Bronchial epithelial cell (primary cell): ENCODE measurements at regions not wholly inside any gene's neighbourhood (a gene's known extent, or its start where the extent isn't known, plus 50 kb on each side); places are given as distances from the start of the nearest gene placed in this dataset.

ENCODE experiments used
- DNase-seq: peaks from one replicate; pipeline ENCODE4 v3.0.0-alpha.2; 2010; ENCODE audit warnings: low read depth
- FAIRE-seq: peaks from 2 replicates; lab custom pipeline; 2011; peaks lifted over from hg19 to GRCh38; lab: Jason Lieb, UNC
- H3K27me3 ChIP-seq: 2 replicates; pipeline ENCODE4 v1.5.1; 2011; ENCODE audit warnings: low read length; ENCODE audit not compliant: control insufficient read depth, insufficient read depth
- H3K36me3 ChIP-seq: 2 replicates; pipeline ENCODE4 v1.5.1; 2011; ENCODE audit warnings: low read length; ENCODE audit not compliant: control insufficient read depth, insufficient read depth
- H3K4me3 ChIP-seq: 2 replicates; pipeline ENCODE4 v1.5.1; 2011; ENCODE audit warnings: mild to moderate bottlenecking, low read depth, low read length, control low read depth
- TF ChIP-seq, protein P1 (sequence below): IDR thresholded peaks from 2 replicates; pipeline ENCODE4 v1.5.1; 2011; ENCODE audit warnings: mild to moderate bottlenecking, moderate library complexity, low read length, control low read depth, inconsistent platforms; ENCODE audit not compliant: insufficient read depth, severe bottlenecking

DNA sequence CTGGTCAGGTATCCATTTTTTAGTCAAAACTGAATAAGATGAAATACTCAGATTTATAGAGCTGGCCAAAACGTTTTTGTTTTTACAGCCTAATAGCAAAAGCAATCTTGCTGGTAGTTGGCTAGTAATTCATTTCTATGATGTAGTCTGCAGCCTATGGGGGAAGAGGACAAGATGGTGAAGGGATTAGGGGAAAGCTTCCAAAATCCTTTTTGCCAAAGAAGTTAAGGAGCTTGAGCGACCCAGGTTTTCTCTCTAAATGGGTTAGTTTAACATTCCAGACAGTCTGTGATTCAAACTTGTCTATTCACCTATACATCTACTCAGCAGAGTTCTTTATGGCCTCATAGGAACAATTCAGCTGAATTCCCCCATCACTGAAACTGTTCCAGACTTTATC is 89.8 kb upstream of the SPRY1 start:
- DNase-seq = no peak
- Histone ChIP-seq H3K36me3 (no peaks in the 10 kb centered on the region), H3K4me3 (no peak overlapping the region), H3K27me3 (no peaks in the 10 kb centered on the region)
- TF ChIP-seq, protein P1, sequence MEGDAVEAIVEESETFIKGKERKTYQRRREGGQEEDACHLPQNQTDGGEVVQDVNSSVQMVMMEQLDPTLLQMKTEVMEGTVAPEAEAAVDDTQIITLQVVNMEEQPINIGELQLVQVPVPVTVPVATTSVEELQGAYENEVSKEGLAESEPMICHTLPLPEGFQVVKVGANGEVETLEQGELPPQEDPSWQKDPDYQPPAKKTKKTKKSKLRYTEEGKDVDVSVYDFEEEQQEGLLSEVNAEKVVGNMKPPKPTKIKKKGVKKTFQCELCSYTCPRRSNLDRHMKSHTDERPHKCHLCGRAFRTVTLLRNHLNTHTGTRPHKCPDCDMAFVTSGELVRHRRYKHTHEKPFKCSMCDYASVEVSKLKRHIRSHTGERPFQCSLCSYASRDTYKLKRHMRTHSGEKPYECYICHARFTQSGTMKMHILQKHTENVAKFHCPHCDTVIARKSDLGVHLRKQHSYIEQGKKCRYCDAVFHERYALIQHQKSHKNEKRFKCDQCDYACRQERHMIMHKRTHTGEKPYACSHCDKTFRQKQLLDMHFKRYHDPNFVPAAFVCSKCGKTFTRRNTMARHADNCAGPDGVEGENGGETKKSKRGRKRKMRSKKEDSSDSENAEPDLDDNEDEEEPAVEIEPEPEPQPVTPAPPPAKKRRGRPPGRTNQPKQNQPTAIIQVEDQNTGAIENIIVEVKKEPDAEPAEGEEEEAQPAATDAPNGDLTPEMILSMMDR = no peak
- no peak for FAIRE-seq

DNA sequence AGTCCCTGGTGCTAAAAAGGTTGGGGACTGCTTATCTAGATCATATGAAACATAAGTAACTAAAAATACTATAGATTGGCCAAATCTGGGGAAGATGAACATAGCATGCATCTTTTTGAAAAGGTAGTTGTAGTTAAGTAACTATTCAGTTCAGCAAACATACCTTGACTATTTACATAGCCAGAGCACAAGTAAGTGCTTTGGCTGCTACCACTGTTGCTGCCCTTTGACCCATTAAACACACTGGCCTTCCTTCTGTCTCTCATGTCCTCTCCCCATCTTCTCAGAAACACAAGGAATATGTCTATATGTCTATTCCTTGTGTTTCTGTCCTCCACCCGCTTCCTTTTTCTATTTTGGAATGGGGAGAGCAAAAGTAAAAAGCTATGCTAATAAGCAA is 87.9 kb upstream of the SPRY1 start:
- H3K4me3 ChIP-seq = no peak overlapping the region
- FAIRE-seq (no peak), DNase-seq (no peak)
- H3K36me3 ChIP-seq = no peaks in the 10 kb centered on the region
- no peaks in the 10 kb centered on the region for H3K27me3 ChIP-seq
- TF ChIP-seq, protein P1 = no peak

DNA sequence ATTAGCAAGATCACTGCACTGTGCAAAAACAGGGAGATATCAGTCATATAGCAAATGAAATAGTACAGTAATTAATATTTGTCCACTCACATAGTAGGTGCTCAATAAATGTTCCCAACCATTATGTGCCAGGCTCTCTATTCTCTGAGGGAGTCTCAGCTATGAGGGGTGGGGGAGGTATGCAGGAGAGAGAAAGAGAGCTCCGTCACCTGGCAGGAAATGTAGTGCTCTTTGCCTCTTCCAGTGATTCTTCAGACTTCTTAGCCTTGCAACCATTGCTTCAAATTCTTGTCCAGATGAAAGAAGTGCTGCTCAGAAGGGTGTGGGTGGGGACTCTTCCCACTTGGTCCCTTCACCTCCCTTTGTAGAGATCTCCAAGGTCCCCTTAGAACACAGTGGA is 84.5 kb upstream of the SPRY1 start:
- TF ChIP-seq, protein P1 = no peak
- no peaks in the 10 kb centered on the region for H3K36me3 ChIP-seq
- FAIRE-seq = no peak
- H3K27me3 ChIP-seq = no peaks in the 10 kb centered on the region
- H3K4me3 ChIP-seq = no peak overlapping the region
- no peak for DNase-seq

DNA sequence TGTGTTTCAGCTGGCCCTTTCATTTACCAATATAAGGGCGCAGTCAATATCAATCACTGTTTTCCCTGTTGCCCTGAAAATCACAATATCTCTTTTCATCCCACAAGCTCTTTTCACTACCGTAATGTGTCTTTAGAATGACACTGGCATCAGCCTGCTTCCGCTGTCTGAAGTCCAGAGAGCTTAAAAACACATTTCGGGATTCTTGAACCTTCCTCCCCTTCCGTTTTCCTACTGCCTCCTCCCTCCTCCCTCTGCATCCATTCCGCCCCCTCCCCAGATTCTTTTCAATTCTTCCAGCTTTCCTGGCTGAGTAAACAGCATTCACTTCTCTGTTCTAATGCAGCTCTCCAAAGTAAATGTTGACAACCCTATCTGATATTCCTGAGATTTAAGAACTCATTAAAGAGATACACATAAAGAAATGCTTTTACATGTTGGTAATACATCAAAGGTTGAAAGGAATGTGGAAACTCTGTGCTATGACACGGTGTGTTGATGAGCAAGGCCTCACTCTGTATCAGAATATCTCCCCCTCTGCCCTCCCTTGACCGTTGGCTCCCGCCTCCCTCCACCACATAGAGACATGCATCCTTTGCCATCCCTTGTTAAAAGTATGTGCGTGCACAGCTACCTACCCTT is 83.5 kb upstream of the SPRY1 start:
- Histone ChIP-seq H3K4me3 (no peak overlapping the region), H3K27me3 (no peaks in the 10 kb centered on the region), H3K36me3 (no peaks in the 10 kb centered on the region)
- TF ChIP-seq, protein P1 = no peak
- DNase-seq = no peak
- FAIRE-seq = no peak

DNA sequence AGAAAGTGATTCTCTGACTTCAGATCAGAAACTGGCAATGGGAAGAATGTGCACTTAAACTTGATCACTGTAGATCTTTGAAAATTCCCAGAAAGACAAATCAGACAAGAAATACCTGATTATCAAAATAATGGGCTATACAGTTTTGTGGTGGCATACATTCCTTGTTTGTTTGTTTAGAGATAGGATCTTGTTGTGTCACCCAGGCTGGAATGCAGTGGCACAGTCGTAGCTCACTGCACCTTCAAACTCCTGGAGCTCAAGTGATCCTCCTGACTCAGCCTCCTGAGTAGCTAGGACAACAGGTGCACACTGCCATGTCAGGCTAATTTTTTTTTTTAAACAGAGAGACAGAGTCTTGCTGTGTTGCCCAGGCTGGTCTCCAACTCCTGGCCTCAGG is 81.0 kb upstream of the SPRY1 start:
- Histone ChIP-seq H3K27me3 (no peaks in the 10 kb centered on the region), H3K36me3 (no peaks in the 10 kb centered on the region), H3K4me3 (no peak overlapping the region)
- DNase-seq (no peak), FAIRE-seq (no peak)
- TF ChIP-seq, protein P1 = no peak

DNA sequence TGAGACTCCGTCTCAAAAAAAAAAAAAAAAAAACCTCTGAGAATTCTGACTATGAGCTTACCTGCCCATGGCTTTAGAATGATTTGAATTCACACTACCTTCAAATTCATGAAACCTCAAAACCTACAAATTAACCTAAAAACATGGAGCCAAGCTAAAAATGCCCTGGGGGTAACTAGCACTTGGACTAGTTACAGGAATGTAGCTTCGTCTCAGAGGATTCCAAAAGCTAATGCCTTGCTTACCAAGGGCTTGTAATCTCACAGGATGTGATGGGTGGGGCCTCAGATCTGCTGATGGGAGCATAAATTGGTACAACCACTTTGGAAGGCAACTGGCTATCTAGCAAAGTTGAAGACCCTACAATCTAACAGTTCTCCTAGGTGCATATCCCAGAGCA is 79.4 kb upstream of the SPRY1 start:
- DNase-seq (no peak), FAIRE-seq (no peak)
- H3K27me3 ChIP-seq = no peaks in the 10 kb centered on the region

More for the DNA sequence above, 79.4 kb upstream of the SPRY1 start:
- Histone ChIP-seq H3K36me3 (no peaks in the 10 kb centered on the region), H3K4me3 (no peak overlapping the region)
- TF ChIP-seq, protein P1 = no peak
